NCI-H1930 (cell line): ENCODE measurements at regions not wholly inside any gene's neighbourhood (a gene's known extent, or its start where the extent isn't known, plus 50 kb on each side); places are given as distances from the start of the nearest gene placed in this dataset.

Experiments used
- DNase-seq, 2 experiments: peaks; one replicate each; lab custom pipeline; 2025; lab: John Stamatoyannopoulos, UW

GRCh38 chr20:50343125-50343489 is 152.5 kb downstream of the CEBPB start:
- DNase-seq = no peak

- DNase-seq = no peak
These were observed 153.0 kb downstream of the CEBPB start for GRCh38 chr20:50343490-50344179.

GRCh38 chr20:50344232-50345071 is 153.8 kb downstream of the CEBPB start:
- DNase-seq = no peak

- DNase-seq = no peak
These were observed 155.2 kb downstream of the CEBPB start for GRCh38 chr20:50345712-50346373.

- no peak for DNase-seq
These were observed 156.0 kb downstream of the CEBPB start for GRCh38 chr20:50346374-50347283.

- DNase-seq = no peak
These were observed 156.8 kb downstream of the CEBPB start for GRCh38 chr20:50347284-50348063.

- no peak for DNase-seq
These were observed 157.5 kb downstream of the CEBPB start for GRCh38 chr20:50348096-50348495.

- no peak for DNase-seq
These were observed 159.5 kb upstream of the PTPN1 start for GRCh38 chr20:50350510-50351249.

- DNase-seq = no peak
These were observed 158.6 kb upstream of the PTPN1 start for GRCh38 chr20:50351541-50351940.

GRCh38 chr20:50353289-50353961 is 156.8 kb upstream of the PTPN1 start:
- no peak for DNase-seq

- DNase-seq = no peak
These were observed 155.2 kb upstream of the PTPN1 start for GRCh38 chr20:50354721-50355589.

GRCh38 chr20:50355590-50356524 is 154.3 kb upstream of the PTPN1 start:
- no peak for DNase-seq

GRCh38 chr20:50356525-50356885 is 153.7 kb upstream of the PTPN1 start:
- DNase-seq = no peak

- no peak for DNase-seq
These were observed 153.0 kb upstream of the PTPN1 start for GRCh38 chr20:50356962-50357782.

GRCh38 chr20:50357783-50358161 is 152.4 kb upstream of the PTPN1 start:
- no peak for DNase-seq

- no peak for DNase-seq
These were observed 152.0 kb upstream of the PTPN1 start for GRCh38 chr20:50358166-50358565.

GRCh38 chr20:50358971-50359370 is 151.2 kb upstream of the PTPN1 start:
- DNase-seq = no peak
